ENCODE measurements at regions not wholly inside any gene's neighbourhood (a gene's known extent, or its start where the extent isn't known, plus 50 kb on each side); places are given as distances from the start of the nearest gene placed in this dataset.

DNA sequence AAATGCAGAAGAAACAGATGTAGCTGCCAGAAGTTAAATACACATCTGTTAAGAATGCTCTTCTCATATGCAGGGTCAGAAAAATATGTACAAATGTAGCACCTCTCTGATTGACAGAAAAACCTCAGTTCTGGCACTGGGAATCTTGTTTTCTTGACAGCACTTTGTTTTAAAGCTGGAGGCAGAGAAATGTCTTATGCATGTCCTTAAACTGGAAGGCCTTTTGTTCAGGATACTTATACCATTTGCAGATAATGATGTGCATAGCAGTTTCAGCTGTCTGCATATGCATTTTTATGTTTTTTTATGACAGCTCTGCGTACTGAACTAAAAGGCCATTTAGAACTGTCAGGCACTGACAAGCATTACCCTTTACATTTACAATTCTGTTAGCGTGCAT, 567.9 kb downstream of the EBF1 start:
- no peaks in the 10 kb centered on the region for H3K4me1 Mint-ChIP-seq
- Histone ChIP-seq H3K9me3 (replicated peaks in 1 of 2; ENCODE audit: control insufficient read depth in 1 of 2, insufficient read depth in 1 of 2, low read length in 2 of 2) (no peaks in the 10 kb centered on the region), H2AFZ (ENCODE audit: insufficient read depth, low read depth, low read length, poor library complexity, severe bottlenecking) (no peak overlapping the region), H3K9ac (ENCODE audit: insufficient read depth, low read length, poor library complexity, severe bottlenecking) (no peak overlapping the region), H3K27me3 (ENCODE audit: control insufficient read depth in 2 of 2, insufficient read depth in 2 of 2, low read length in 2 of 2) (peaks cover 0 to 3% of the 10 kb centered on the region in 2 donors), H3K4me1 (ENCODE audit: control insufficient read depth in 1 of 2, insufficient read depth in 2 of 2, low read length in 2 of 2) (no peaks in the 10 kb centered on the region), H4K20me1 (ENCODE audit: insufficient read depth, low read length) (no peaks in the 10 kb centered on the region), H3K27ac (ENCODE audit: low read depth in 1 of 2, low read length in 2 of 2) (no peak overlapping the region), H3K4me2 (replicated peaks; ENCODE audit: extremely low read depth, low read length, poor library complexity, severe bottlenecking) (no peak overlapping the region), H3K36me3 (replicated peaks in 1 of 2; ENCODE audit: control insufficient read depth in 1 of 2, insufficient read depth in 2 of 2, low read length in 2 of 2) (no peaks in the 10 kb centered on the region), H3K4me3 (replicated peaks in 1 of 3; ENCODE audit: low read depth in 2 of 3, low read length in 3 of 3) (no peak overlapping the region), H3K79me2 (ENCODE audit: insufficient read depth, low read length) (no peaks in the 10 kb centered on the region)
- H3K36me3 Mint-ChIP-seq = no peaks in the 10 kb centered on the region
- peaks cover 5 to 8% (median 6%) of the 10 kb centered on the region in 3 donors for H3K27me3 Mint-ChIP-seq (ENCODE audit: low read depth in 3 of 3)
- DNase-seq = no peak
- no CpG with 5 or more reads among the region's 2 CpGs for WGBS (ENCODE audit: insufficient coverage)
- intact Hi-C loops (cut with micrococcal nuclease) = no loop called here
- no peak overlapping the region for H3K4me3 Mint-ChIP-seq
- no peak overlapping the region for H3K27ac Mint-ChIP-seq
- H3K9me3 Mint-ChIP-seq = peaks cover 0 to 2% (median 0%) of the 10 kb centered on the region in 7 donors
- TF ChIP-seq, protein P1, sequence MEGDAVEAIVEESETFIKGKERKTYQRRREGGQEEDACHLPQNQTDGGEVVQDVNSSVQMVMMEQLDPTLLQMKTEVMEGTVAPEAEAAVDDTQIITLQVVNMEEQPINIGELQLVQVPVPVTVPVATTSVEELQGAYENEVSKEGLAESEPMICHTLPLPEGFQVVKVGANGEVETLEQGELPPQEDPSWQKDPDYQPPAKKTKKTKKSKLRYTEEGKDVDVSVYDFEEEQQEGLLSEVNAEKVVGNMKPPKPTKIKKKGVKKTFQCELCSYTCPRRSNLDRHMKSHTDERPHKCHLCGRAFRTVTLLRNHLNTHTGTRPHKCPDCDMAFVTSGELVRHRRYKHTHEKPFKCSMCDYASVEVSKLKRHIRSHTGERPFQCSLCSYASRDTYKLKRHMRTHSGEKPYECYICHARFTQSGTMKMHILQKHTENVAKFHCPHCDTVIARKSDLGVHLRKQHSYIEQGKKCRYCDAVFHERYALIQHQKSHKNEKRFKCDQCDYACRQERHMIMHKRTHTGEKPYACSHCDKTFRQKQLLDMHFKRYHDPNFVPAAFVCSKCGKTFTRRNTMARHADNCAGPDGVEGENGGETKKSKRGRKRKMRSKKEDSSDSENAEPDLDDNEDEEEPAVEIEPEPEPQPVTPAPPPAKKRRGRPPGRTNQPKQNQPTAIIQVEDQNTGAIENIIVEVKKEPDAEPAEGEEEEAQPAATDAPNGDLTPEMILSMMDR (IDR thresholded peaks at IDR 0.05) = no peak

DNA sequence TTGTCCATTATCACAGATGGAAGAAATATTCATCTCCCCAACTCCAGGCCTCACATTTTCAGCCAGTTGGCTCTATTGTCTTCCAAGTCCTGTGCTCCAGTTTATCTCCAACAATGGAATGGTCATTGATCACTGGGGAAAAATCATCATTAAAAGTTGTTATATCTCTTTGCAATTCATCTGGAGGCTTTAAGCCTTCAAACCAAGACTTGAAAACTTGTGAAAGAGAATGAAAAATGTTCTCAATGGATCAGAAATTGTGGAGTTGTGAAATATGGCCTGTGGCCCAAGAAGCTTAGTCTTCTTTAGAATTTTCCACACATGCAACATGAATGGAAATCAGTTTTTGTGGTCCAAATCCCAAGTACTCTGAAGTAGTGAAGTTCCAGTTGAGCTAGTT, 569.6 kb downstream of the EBF1 start:
- no peaks in the 10 kb centered on the region for H3K27me3 ChIP-seq (ENCODE audit: control insufficient read depth in 2 of 2, insufficient read depth in 2 of 2, low read length in 2 of 2)
- no peak for DNase-seq
- no peaks in the 10 kb centered on the region for H3K4me1 Mint-ChIP-seq
- no peak overlapping the region for H3K27ac Mint-ChIP-seq
- H3K79me2 ChIP-seq (ENCODE audit: insufficient read depth, low read length) = no peaks in the 10 kb centered on the region
- TF ChIP-seq, protein P1 (IDR thresholded peaks at IDR 0.05) = no peak
- peaks cover 0 to 1% (median 0%) of the 10 kb centered on the region in 7 donors for H3K9me3 Mint-ChIP-seq
- H3K36me3 ChIP-seq (replicated peaks in 1 of 2; ENCODE audit: control insufficient read depth in 1 of 2, insufficient read depth in 2 of 2, low read length in 2 of 2) = no peaks in the 10 kb centered on the region
- H3K27ac ChIP-seq (ENCODE audit: low read depth in 1 of 2, low read length in 2 of 2) = no peak overlapping the region
- peaks cover 0 to 5% (median 0%) of the 10 kb centered on the region in 3 donors for H3K27me3 Mint-ChIP-seq (ENCODE audit: low read depth in 3 of 3)
- H3K9ac ChIP-seq (ENCODE audit: insufficient read depth, low read length, poor library complexity, severe bottlenecking) = no peak overlapping the region
- no peaks in the 10 kb centered on the region for H3K36me3 Mint-ChIP-seq
- H3K4me1 ChIP-seq (ENCODE audit: control insufficient read depth in 1 of 2, insufficient read depth in 2 of 2, low read length in 2 of 2) = no peaks in the 10 kb centered on the region
- no peak overlapping the region for H3K4me3 Mint-ChIP-seq
- intact Hi-C loops (cut with micrococcal nuclease) = no loop called here
- H4K20me1 ChIP-seq (ENCODE audit: insufficient read depth, low read length) = no peaks in the 10 kb centered on the region
- no peak overlapping the region for H3K4me2 ChIP-seq (replicated peaks; ENCODE audit: extremely low read depth, low read length, poor library complexity, severe bottlenecking)
- H2AFZ ChIP-seq (ENCODE audit: insufficient read depth, low read depth, low read length, poor library complexity, severe bottlenecking) = no peak overlapping the region
- H3K4me3 ChIP-seq (replicated peaks in 1 of 3; ENCODE audit: low read depth in 2 of 3, low read length in 3 of 3) = no peak overlapping the region
- H3K9me3 ChIP-seq (replicated peaks in 1 of 2; ENCODE audit: control insufficient read depth in 1 of 2, insufficient read depth in 1 of 2, low read length in 2 of 2) = no peaks in the 10 kb centered on the region
